NCI-H1417 (cell line): ENCODE measurements at regions not wholly inside any gene's neighbourhood (a gene's known extent, or its start where the extent isn't known, plus 50 kb on each side); places are given as distances from the start of the nearest gene placed in this dataset.

Experiments
- DNase-seq, 3 experiments: peaks; one replicate each; lab custom pipeline; 2025; lab: John Stamatoyannopoulos, UW

- DNase-seq = no peak
These were observed 277.8 kb downstream of the FOXO1 start for GRCh38 chr13:40388617-40389016.

DNA sequence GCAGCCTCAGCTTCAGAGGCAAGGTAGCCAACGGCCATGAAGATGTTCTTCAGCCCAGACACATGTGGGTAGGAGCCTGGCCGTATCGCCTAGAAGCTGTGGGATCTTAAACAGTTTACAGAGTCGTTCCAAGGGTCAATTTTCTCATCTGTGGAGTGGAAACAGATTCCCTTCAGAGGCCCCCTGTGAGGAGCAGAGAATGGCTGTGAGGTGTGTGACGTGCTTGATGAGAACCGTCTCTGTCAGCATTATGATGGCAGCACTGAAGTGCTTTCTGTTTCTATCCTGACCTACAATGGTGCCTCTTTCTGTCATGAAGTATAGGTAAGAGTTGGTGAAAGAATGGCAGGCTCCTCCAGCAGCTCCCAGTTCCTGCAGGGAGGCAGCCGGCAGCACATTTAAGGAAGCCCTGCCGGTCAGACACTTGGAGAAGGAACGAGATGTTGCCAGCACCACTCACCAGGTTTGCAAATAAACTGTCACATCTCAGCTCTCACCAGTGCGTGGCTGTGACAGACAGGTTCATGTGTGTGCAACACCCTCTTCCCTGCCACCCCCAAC lies 277.3 kb downstream of the FOXO1 start:
- no peak for DNase-seq

- no peak for DNase-seq
These were observed 276.0 kb downstream of the FOXO1 start for GRCh38 chr13:40390401-40390916.

DNA sequence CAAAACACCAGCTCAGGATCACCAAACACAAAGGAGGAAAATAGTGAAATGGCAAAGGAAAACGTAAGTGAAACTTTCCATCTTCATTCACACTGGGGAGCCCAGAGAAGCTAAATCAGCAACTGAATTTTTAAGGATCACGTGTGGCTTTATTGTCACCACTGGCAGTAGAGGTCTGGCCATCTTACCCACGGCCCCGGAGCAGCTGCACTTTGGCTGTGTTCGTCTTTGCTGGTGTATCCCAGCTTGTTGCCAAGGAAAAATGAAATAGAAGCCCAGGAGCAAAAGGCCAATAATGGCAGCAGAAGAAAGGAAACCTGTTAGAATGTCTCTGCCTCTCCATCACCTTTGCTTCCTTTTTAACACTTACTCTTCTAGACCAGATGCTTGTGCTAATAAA lies 274.7 kb downstream of the FOXO1 start:
- DNase-seq = no peak

GRCh38 chr13:40394304-40394985 lies 272.0 kb downstream of the FOXO1 start:
- DNase-seq = no peak

DNA sequence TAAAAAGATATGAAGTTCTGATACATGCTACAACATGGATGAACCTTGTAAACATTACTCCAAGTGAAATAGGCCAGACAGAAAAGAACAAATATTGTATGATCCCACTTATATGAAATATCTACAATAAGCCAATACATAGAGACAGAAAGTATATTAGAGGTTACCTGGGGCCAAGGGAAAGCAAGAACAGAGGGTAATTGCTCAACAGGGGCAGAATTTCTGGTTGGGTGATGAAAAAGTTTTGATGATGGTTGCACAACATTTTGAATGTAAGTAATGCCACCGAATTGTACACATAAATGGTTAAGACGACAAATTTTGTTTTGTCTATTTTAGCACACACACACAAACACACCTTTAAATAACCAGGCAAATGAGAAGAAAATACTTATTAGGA lies 268.4 kb downstream of the FOXO1 start:
- no peak for DNase-seq

GRCh38 chr13:40399756-40400155 lies 266.7 kb downstream of the FOXO1 start:
- no peak for DNase-seq

GRCh38 chr13:40401911-40402776 lies 264.3 kb downstream of the FOXO1 start:
- DNase-seq = no peak

GRCh38 chr13:40402931-40403431 lies 263.5 kb downstream of the FOXO1 start:
- no peak for DNase-seq

GRCh38 chr13:40403509-40404241 lies 262.8 kb downstream of the FOXO1 start:
- DNase-seq = no peak

GRCh38 chr13:40404407-40404806 lies 262.0 kb downstream of the FOXO1 start:
- no peak for DNase-seq

DNA sequence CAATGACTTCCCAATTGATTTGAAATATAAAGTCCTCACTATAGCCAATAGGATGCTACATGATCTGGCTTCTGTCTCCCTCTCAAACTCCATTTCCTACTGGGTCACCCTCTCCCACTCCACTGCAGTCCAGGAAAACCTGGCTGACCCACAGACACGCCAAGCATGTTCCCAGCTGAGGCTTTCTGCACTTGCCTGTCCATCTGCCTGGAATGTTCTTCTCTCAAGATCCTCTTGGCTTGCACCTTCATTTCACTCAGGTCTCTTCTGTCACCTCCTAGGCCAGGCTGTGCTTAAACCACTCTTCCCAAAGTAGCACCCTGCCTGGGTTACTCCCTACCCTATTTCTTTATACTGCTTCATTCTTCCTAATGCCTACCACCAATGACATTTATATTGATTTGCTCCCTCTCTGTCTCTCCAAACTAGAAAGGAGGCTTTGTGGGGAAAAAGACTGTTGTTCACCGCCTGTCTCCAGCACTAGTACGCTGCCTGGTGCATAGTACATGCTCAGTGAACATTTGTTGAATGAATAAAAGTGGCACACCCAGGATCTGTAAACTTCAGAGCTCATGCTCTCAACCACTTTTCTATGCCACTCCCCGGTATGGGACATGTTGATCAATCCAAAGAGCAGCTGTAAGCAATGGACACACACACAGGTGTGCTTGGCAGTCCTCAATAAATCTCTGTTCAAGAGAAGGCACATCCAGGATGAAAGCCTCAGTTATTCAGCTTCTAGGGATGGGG lies 261.3 kb downstream of the FOXO1 start:
- no peak for DNase-seq

GRCh38 chr13:40406405-40407120 lies 259.9 kb downstream of the FOXO1 start:
- DNase-seq = no peak

DNA sequence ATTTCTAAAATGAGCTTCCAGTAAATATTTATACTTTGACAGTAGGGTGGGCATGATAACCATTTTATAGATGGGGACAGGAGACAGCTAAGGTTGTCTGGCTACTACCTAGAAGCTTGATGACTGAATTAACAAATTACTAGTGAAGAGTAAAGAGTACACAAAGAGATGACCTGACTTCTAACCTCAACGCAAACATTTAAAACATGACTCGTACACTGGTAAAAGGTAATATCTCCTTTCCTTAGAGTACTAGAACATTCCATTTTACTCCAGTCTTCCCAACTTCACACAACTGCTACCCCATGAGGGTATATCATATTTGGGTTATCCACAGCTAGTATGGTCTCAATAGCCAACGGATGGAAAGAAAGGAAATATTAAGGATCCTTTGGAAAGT lies 258.9 kb downstream of the FOXO1 start:
- no peak for DNase-seq

DNA sequence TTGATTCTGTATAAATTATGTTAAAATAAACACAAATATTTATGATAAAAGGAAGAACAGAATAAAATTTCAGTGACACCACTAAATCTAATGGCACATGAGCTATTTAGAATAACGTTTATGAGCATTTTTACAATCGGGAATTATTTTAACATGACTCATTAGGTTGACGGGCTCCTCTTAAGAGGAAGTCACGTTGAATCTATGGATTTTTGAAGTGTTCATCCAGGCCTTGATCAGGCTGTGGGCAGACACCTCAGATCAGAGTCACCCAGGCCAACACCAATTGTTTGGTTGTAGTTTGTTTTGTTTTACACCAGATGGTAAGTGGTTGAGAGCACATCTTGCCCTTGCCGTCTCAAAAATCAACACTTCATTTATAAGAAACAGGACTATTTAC lies 257.8 kb downstream of the FOXO1 start:
- DNase-seq = no peak

DNA sequence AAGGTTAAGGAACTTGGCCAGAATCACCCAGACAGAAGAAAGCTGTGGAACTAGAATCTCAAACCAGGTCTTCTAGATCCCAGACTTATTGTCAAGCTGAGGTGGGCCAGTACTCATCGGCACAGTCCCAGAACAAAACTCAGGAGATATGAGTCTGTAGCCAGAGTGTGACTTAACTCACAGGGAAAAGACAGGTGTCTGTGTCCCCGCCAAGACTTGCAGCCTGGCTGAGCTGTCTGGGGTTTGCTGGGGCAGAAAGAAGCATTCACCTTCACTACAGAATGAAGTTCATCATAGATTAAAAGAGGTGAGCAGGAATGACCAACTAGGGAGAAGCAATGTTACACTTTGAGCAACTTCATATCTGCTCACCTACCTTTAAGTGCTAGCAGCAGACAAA lies 257.2 kb downstream of the FOXO1 start:
- DNase-seq = no peak

GRCh38 chr13:40410315-40410714 lies 256.1 kb downstream of the FOXO1 start:
- no peak for DNase-seq

GRCh38 chr13:40420160-40420740 lies 246.2 kb downstream of the FOXO1 start:
- no peak for DNase-seq

DNA sequence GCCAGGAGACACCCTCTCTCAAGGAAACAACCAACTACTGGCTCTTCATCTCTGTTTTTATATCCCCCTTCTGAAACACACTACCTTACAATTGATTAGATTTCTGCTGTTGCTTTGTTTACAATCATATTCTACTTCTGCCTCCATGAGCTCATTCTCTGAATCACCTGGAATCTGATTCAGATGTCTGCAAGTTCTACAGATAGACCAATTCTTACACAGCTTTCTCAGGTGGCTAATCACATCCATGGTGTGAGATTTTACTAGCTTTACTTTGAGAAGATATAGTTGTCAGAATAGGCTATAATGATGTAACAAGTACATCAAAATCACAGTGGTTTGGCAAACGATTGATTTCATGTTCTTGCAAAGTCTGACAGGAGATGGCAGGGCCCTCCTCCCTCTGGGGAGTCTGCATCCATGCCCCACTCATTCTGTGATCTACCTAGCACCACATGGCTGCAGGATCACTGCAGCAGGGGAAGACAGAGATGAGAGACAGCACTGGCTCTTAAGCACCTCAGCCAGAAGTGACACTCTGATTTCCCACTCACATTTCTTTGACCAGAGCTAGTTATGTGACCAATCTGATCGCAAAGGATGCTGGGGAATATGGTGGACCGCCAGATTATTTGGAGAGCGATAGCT lies 243.7 kb downstream of the FOXO1 start:
- no peak for DNase-seq

DNA sequence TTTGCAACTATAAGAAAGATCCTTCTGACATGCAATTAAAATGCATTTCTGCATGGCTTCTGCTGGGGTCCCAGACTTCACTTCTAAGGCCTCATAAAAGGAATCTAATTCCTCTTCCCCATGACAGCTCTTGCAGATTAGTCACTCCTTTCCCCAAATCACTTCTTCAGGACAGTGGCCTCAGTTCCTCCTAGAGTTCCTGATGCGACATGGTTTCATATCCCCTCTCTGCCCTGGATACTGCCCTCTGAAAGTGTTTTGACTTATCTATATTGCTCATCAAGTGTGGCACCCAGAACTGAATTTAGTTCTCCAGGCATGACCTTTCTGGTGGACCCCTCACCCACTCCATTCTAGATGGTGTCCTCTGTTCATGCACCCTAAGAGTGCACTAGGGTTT lies 238.1 kb downstream of the FOXO1 start:
- no peak for DNase-seq
